ENCODE measurements at regions not wholly inside any gene's neighbourhood (a gene's known extent, or its start where the extent isn't known, plus 50 kb on each side); places are given as distances from the start of the nearest gene placed in this dataset.

DNA sequence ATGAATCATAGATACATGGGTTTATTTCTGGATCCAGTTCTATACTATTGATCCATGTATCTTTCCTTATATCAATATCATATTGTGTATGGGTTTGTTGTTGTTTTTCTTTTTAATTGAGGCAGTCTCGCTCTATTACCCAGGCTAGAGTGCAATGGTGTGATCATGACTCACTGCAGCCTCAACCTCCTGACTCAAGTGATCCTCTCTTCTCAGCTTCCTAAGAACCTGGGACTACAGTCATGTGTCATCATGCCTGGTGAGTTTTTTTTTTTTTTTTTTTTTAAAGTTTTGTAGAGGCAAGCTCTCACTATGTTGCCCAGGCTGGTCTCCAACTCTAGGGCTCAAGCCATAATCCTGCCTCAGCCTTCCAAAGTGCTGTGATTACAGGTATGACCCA lies 1589.4 kb upstream of the TENM4 start:
- TF ChIP-seq CTCF (IDR thresholded peaks at IDR 0.05; ENCODE audit: poor library complexity) (no peak), EZH2 (IDR thresholded peaks at IDR 0.05; ENCODE audit: borderline replicate concordance) (no peak), EZH2phosphoT487 (IDR thresholded peaks at IDR 0.05; ENCODE audit: low read depth, severe bottlenecking, unreplicated experiment) (no peak)
